ENCODE measurements at regions not wholly inside any gene's neighbourhood (a gene's known extent, or its start where the extent isn't known, plus 50 kb on each side); places are given as distances from the start of the nearest gene placed in this dataset.
"Not testable (repeated sequence)": the region's sequence is repeated elsewhere in the genome, so short reads cannot be mapped to it uniquely, and the experiment has no call there.

DNA sequence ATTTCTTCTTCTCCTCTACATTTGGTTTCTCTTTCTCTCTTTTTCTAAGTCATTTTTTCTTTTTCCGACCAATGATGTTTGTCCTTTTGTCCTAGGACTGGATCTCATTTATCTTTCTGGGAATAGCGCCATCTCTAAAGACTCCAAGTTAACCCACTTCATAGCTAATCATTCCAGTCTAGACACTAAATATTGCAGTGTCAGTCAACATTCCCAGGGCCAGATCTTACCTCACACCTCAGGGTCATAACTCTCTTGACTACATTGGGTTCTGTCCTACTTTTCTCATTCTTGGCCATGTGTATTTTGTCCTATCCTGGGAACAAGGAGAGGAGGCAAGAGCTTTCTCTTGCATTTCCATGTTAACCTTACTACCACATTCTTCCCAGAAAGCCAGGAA lies 83.6 kb upstream of the LYSMD4 start:
- TF ChIP-seq, protein P1, sequence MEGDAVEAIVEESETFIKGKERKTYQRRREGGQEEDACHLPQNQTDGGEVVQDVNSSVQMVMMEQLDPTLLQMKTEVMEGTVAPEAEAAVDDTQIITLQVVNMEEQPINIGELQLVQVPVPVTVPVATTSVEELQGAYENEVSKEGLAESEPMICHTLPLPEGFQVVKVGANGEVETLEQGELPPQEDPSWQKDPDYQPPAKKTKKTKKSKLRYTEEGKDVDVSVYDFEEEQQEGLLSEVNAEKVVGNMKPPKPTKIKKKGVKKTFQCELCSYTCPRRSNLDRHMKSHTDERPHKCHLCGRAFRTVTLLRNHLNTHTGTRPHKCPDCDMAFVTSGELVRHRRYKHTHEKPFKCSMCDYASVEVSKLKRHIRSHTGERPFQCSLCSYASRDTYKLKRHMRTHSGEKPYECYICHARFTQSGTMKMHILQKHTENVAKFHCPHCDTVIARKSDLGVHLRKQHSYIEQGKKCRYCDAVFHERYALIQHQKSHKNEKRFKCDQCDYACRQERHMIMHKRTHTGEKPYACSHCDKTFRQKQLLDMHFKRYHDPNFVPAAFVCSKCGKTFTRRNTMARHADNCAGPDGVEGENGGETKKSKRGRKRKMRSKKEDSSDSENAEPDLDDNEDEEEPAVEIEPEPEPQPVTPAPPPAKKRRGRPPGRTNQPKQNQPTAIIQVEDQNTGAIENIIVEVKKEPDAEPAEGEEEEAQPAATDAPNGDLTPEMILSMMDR (conservative IDR thresholded peaks at IDR 0.05; ENCODE audit: low read depth, low read length) = not testable (repeated sequence)
- not testable (repeated sequence) for TF ChIP-seq EZH2 (IDR thresholded peaks at IDR 0.05; ENCODE audit: borderline replicate concordance, low read depth, low read length, poor library complexity, severe bottlenecking)

Data from A673 (cell line).